NCI-H446 (cell line): ENCODE measurements at regions not wholly inside any gene's neighbourhood (a gene's known extent, or its start where the extent isn't known, plus 50 kb on each side); places are given as distances from the start of the nearest gene placed in this dataset.
"Not testable (repeated sequence)": the region's sequence is repeated elsewhere in the genome, so short reads cannot be mapped to it uniquely, and the experiment has no call there.

ENCODE experiments used
- DNase-seq, 2 experiments: peaks; one replicate each; lab custom pipeline; 2025; lab: John Stamatoyannopoulos, UW

DNA sequence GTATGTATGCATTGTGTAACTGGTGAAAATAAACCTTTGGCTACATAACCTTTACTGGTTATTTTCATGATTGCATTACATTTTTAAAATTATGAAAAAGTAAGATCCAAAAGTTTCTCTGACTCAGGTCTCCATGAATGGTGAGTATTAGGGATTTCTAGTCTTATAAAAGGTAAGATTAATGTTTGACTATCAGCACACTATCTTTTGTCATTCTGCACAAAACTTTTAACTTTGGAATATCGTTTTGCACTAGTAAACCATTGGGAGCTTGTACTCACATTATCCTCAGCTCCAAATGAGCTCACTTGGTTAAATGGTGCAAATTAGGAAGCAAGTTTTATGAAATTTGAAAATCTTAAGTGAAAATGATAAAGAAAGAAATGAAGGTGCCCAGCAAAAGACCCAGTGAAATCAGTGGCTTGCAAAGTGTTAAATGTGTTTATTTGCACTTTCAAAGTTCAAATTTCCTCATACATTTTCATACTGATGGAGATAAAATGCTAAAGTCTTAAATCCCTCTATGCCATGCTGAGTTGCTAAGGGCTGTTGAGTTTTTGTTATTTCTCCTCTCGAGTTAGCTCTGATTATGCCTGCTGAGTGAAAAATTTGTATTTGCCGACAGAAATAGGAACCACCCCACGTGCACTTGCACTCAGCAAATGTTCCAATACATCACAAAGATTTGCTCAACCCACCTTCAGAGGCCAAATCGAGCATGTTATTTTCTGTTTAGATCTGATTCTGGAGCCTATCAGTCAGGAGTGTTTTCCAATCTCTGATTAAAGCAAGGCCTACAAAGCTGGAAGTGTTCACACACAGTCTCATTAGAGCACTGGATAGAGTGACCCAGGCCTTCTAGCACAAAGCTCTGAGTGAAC lies 885.7 kb downstream of the NR2F1-AS1 start:
- DNase-seq = no peak

DNA sequence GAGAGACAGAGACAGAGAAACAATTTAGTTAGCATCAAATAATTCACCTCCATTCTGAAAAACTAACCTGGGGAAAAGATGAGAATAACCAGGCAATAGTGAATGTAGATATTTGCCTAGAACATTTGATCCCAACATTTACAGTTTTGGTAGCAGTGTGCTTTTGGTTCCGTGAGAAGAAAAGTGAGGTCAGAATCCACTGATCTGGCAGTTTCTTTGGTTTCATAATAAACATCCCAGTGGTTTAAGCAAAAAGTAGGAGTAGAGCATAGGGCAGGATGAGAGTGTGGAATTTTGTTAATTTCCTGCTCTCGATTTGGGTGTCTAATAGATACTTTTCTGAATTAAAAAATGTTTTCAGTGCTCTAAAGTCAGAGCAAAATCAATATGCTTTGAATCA lies 887.0 kb downstream of the NR2F1-AS1 start:
- DNase-seq = no peak

DNA sequence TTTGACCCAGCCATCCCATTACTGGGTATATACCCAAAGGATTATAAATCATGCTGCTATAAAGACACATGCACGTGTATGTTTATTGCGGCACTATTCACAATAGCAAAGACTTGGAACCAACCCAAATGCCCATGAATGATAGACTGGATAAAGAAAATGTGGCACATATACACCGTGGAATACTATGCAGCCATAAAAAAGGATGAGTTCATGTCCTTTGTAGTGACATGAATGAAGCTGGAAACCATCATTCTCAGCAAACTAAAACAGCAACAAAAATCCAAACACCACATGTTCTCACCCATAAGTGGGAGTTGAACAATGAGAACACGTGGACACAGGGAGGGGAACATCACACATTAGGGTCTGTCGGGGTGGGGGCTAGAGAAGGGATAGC lies 889.1 kb downstream of the NR2F1-AS1 start:
- DNase-seq = not testable (repeated sequence)

GRCh38 chr5:92687821-92688722 lies 892.9 kb downstream of the NR2F1-AS1 start:
- DNase-seq = peak in 1 of 2 experiments; percentile 8

DNA sequence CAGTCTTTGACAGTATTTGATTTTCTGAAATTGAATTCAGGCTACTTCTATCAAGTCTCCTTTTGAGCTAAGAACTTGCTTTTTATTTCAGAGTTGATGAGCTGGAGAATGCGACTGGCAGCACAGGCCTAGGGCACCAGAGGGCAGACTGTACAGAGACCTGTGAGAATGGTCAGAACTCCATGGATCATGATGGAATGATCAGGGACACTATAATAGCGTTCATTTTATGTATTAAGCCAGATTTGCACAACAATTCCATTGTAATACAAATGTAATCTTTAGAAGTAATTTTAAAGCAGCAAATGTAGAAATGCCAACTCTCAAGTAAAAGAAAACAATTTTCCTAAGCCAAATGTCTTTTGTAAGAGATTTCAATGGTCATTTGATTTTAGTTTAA lies 902.4 kb downstream of the NR2F1-AS1 start:
- DNase-seq = no peak

DNA sequence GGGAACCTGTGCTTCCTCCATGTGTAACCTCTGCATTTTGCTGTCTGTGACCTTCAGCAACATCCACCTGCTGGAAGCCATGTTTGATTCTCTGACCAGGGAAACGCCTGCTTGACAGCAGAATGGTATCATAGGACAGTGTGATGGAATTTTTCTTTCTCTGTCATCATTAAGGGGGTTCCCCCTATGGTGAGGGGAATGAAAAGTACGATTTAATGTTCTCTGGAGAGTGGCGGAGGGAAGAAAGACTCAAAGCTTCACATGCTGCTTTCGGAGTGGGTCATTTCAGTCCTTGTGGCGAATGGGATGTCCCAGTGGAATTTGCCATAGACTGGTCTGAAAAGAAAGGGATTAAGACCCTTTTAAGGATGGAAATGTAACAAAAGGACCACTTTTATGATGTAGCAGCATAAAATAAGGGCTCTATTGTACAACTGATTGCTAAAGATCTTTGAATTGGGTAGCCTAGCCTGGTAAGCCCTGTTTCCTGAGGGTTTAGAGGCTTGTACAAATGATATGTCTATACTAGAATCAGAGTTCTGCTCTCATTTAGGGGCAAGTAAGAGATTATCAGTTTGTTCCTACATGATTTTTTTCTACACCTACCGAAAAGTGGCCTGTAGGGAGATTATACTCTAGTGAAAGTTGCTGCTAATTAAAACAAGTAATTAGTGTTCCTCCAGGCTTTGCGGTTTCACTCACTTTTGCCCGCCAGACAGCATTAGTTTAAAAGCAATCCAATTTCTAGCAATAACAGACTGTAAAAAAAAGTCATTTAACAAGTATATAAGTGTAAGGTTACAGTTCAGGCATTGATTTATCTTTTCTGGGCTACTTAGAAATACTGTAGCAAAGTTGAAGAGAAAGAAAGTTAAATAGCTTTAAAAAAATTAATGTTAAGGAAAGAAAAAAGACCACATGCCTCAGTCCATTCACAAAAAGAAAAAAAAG lies 904.5 kb downstream of the NR2F1-AS1 start:
- no peak for DNase-seq

- DNase-seq = no peak
These were observed 906.7 kb downstream of the NR2F1-AS1 start for GRCh38 chr5:92674321-92674720.

DNA sequence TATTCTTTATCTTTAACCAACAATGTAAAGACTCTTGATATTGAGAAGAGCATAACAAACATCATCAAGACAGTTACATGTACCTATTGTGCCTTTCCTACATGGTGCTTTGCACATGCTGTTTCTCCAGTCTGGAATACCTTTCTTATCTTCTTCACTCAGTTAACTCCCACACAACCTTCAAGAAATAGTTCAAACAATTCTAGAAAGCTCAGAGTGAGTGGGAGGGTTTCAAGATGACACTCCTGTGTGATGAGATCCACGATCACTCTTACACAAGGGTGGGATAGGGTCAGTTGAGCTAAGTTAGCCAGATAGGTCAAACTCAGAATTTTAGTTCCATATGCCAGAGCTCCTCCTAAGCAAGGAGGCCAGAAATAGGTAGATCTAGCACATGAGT lies 915.5 kb downstream of the NR2F1-AS1 start:
- DNase-seq = no peak

DNA sequence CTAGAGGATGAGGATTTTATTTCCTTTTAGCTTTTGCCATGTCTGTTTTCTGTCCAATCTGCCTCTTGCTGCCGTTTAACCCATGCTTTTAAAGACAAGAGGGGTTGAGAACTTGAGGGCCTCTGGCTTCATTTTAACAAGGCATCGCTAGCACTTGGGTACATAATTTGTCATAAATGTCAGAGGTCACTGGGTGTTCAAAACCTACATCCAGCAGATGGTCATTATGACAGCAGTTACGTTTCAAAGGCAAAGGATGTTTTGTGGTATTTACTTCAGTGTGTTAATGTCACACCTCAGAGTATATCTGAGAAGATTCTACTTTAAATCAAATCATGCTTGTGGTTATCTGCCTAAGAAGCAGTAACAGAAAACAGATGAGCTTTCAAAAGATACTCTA lies 918.3 kb downstream of the NR2F1-AS1 start:
- no peak for DNase-seq

DNA sequence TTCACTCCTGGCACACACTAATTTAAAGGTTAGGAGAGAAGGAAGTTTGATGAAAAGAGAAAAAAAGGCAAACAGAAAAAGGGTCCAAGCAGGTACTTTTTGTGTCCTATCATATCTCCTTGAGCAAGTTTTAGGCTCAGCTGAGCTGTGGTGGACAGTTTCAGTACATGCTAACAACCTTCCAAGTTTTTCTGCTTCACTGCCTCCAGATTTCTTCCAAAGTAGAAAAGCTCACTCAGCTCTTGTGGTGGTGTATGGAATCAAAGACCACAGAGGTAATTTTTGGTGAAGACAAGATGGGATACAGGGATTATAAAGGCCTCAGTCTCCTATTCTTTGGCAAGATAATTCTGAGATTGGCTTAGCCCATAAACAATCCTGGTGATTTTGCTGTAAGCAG lies 921.8 kb downstream of the NR2F1-AS1 start:
- no peak for DNase-seq

GRCh38 chr5:92654601-92655000 lies 926.4 kb downstream of the NR2F1-AS1 start:
- not testable (repeated sequence) for DNase-seq

DNA sequence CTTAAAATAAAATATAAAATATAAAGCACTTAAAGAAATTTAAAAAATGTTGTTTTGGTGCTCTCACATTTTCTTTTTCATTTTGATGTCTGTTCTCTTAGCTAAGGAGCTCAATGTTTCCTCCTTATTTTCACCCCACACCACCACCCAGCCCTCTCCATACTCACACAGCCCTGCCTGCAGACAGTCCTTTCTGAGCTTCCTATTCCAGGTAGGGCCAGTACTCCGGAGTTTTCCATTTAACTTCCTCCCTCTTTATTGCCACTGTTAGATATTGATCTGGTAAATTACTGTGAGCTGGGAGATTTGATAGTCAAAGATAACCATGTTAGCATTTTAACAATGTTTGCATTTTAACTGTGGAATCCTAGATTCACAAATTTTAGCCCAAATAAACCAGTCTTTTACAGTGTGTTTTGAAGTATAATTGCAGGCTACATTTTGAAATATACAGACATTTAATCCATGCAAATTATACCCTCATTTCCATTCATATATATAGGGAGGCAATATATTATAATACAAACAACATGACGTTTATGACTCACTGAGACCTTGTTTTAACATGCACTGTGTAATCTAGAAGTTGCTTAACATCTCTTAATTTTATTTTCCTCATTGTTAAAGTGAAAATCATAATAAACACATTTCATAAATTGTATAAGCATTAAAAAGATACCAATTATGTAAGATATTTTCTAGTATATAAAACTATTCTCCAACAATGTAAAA lies 927.1 kb downstream of the NR2F1-AS1 start:
- no peak for DNase-seq

DNA sequence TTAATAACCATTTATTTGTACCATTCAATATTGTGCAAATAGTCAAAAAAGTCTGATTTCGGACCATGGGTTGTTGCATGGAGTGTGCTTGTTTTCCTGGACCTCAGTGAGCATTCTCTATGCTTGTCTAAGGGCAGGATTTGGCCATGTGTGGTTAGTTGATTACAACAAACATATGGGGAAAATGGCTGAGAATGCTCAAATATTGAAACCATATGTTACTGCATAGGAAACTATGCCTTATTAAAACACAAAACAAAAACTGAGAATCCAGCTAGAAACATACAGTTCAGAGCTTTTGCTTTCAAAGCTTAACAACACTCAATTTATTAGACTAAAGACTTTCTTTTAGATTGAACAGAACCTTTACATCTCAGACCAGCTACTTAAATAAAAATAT lies 928.3 kb downstream of the NR2F1-AS1 start:
- DNase-seq = peak in 1 of 2 experiments; percentile 8

DNA sequence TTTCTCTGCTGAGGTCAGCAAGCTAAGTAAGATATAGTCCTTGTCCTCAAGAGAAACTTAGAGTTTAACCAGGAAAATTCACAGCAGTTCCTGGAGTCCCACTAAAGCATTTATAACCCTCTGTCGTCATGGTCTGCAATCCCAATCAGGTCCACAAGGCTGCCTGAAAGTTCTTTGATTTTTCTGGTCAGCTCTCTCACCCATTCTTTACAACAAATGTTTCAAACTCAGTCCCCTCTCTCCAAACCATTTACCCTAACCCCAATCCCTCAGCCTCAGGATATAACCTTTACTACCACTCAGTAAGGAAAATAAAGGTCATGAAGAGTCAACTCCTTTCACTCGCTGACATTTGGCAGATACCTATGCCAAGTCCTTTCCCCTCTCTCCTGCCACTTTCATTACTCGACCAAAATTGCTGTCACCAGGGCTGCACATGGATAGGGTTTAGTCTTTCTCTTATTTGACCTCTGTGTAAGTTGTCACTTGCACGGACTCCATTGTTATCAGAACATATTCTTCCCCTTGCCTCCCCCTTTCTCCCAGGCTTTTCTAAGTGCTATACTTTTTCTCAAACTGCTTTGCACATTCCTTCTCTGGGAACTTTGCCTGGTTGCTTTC lies 936.6 kb downstream of the NR2F1-AS1 start:
- no peak for DNase-seq

DNA sequence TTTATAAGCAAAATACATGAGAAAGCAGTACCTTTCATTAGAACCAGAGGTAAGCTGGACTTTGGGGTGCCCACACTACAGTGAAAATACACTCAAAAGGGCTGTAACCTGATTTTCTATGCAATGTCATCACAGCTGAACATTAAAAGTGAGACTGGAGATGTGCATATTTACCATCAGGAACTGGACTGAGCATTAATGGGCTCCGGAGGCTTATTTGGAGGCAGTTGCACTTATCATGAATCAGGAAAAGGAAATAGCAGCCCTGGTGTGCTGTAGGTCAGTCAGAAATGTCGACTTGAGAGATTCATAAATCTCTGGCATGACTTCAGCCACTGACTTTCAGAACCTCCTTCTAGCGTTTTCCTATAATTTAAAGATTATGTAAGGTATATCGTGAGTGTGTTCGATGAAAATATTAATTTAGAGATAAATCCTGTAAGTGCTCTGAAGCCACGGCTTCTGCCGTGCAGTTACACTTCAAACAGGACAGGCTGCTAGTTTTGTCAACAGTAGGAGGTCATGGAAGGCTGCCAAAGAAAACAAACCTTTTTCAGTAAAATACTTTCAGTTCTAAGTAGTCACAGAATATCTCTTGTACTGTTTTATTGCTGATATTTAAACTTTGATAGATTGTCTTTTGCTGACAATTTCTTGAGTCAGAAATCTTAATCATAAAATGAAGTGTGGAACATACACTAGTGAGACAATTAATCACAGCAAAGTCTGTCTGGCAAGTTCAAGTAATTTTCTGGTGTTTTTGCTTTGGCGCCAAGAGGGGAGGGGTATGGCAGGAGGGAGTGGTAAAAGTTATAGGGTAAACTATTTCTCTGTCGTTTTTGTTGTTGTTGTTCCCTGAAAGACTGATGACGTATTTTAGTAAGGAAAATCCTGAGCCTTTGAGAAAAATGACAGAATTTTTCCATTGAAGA lies 939.7 kb downstream of the NR2F1-AS1 start:
- DNase-seq = peak; percentile 49 to 85

- no peak for DNase-seq
These were observed 940.7 kb downstream of the NR2F1-AS1 start for GRCh38 chr5:92640340-92640739.

DNA sequence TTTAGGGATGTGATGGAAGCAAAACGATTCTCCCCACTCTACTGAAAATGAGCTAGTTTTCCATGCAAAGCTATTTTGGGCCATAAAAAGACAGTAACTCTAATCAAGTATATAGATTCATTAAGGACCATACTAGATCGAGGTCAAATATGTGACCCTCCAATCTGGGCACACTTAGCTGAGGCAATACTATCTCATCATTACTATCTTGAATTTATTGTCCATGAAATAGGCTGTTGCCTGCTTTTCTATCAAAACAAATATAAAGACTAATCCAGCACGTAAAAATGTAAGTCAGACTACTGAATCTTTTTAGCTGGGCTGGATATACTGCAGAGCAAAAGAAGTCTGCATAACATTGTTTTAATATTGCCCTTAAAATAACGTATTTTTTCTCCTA lies 943.1 kb downstream of the NR2F1-AS1 start:
- DNase-seq = no peak

DNA sequence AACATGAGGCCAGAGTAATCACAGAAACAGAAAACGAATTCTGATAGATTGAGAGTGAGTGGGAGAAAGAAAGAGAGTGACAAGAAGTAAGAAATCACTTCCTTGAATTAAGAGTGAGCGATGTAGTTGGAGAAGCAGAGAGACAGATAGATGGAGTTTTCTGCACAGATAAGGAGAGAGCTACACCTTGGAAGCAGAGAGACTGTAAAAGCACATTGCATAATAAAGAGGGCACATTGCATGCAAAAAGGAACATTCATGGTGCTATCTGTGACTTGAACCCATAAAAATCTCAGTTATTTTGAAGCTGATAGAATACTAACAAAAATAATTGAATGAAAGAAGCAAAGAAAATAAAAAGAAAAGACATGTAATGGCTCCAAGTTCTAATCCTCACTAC lies 943.8 kb downstream of the NR2F1-AS1 start:
- DNase-seq = no peak

DNA sequence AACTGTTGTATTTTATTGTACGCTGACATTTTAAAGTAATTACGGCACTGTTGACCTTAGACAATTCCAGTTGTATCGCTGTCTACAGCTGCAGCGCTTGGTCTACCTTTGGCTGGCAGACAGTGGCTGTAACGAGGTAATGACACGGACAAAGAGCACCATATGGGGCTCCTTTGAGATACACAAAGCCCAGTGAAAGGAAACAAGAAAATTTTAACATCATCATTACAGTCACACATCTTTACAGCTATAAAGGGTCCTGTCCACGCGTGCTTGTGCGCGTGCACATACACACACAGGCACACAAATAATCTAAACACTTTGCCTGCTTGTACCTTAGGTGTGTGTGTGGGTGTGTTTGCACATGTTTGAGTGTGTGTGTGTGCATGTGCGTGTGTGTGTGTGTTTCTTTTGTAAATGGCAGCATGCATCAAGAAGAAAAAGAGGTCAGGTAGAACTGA lies 946.0 kb downstream of the NR2F1-AS1 start:
- no peak for DNase-seq
